GM18951 (cell line): ENCODE measurements at regions not wholly inside any gene's neighbourhood (a gene's known extent, or its start where the extent isn't known, plus 50 kb on each side); places are given as distances from the start of the nearest gene placed in this dataset.

Source experiments
- POLR2A ChIP-seq: IDR thresholded peaks from 4 replicates; pipeline ENCODE4 v1.6.1; 2011; ENCODE audit warnings: mild to moderate bottlenecking; ENCODE audit not compliant: insufficient read length, insufficient read depth; ENCODE audit errors: extremely low read depth
- in situ Hi-C: fragments of 300-500 bp; cut with MboI; formaldehyde crosslinking; loops from one replicate; pipeline ENCODE4 v1.12.0; 2022; ENCODE audit warnings: low sequenced_read_pairs, mixed read lengths, inconsistent platforms; ENCODE audit not compliant: unreplicated experiment

DNA sequence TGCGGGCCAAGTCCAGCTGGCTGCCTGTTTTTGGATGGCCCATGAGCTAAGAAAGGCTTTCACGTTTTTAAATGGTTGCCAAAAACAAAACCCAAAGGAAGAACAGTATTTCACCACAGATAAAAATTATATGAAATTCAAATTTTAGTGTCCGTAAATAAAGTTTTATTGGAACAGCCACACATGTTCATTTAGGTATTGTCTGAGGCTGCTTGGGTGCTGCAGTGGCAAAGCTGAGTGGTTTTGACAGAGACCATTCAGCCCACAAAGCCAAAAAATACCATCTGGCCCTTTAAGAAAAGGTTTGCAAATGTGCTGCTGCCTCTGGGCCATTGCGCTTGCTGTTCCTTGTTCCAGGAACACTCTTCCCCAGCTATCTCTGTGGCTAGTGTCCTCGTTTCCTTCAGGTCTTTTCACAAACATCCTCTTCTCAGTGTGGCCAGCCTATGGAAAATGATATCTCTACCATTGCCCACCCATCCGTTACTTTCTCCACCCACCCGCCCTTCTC, 232.9 kb upstream of the CIBAR2 start:
- in situ Hi-C loops: no loop called here
- TF ChIP-seq POLR2A: no peak

DNA sequence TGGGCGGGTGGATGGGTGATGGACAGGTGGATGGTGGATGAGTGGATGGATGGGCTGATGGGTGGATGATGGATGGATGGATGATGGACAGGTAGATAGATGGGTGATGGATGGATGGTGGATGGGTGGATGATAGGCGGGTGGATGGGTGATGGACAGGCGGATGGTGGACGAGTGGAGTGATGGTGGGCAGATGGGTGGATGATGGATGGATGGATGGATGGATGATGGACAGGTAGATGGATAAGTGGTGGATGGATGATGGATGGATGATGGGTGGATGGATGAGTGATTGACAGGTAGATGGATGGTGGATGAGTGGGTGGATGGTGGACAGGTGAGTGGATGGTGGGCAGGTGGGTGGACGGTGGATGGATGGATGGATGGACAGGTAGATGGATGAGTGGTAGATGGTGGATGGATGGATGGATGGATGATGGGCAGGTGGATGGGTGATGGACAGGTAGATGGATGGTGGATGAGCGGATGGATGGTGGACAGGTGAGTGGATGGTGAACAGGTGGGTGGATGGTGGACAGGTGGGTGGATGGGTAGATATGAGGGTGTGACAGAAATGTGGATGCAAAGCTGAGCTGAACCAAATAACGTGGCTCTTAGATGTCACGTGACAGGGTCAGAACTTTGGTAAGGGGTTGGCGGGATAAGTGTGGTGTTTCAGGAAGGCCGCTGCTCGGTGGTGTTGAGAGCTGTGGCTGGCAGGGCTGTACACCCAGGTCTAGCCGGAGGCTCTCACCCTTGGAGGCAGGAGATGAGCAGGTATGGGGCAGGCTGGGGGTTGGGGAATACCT, 234.3 kb upstream of the CIBAR2 start:
- in situ Hi-C loops: no loop called here
- no peak for TF ChIP-seq POLR2A

DNA sequence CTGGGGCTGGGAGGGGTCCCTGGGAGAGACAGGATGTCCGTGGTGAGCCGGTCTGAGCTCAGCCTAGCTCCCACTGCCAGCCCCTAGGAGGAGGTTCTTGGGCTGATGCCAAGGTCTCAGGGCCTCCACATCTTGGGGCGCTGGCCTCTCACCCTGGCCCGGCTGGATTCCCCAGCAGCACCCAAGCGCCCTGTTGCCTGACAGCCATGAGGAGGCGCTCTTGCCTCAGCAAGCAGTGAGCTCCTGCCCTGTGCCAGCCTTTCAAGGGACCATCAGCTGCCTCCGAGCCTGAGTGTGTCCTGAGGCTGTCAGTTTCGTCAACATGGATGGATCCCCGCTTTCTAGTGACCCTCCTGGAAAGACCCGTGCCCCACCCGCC, 234.9 kb upstream of the CIBAR2 start:
- in situ Hi-C loops: no loop called here
- no peak for TF ChIP-seq POLR2A

DNA sequence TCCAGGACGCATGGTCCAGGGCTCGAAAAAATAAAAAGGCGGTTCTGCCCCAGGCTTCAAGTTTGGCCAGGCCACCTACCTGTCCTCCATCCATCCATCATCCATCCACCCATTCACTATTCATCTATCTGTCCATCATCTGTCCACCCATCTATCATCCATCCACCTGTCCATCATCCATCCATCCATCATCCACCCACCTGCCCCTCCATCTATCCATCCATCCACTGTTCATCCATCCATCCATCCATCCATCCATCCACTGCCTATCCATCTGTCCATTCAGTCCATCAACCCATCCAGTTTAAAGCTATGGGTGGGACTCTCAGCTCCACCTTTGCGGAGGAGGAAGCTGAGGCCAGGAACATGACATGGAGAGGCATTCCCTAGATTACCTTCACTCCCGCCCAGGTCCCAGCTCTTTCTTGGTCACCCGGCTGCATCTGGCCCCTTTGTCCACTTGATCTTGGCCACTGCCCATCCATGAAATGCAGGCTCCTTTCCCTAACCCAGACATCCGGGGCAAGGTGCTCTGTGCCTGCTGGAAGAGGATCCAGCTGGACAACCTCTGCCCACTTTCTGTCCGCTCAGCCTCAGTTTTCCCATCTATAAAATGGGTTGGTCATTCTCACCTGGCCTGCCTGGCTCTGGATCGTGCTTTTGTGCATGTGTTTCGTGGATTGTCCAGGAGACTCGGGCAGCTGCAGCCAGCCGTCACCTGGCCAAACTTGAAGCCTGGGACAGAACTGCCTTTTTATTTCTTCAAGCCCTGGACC, 236.0 kb upstream of the CIBAR2 start:
- in situ Hi-C loops: no loop called here
- TF ChIP-seq POLR2A: no peak

DNA sequence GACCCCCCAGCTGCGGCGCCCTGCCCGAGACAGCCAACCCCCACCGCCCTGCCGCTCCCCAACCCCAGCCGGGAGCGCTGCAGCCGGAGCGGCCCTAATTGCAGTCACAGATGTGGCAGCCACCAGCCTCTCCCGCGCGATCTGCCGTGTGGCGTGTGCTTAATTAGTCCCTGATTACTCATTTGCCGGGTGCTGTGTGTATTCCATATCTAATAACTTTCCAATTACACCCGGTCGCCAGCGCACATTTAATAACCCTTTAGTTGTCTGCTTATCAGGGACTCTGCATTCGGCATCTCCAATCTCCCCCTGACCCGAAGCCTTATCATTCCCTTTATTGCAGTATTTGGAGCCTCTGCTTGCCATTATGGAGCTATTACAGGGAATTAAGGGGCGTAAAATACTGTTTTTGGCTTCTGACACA, 236.7 kb upstream of the CIBAR2 start:
- in situ Hi-C loops: no loop called here
- TF ChIP-seq POLR2A: no peak

DNA sequence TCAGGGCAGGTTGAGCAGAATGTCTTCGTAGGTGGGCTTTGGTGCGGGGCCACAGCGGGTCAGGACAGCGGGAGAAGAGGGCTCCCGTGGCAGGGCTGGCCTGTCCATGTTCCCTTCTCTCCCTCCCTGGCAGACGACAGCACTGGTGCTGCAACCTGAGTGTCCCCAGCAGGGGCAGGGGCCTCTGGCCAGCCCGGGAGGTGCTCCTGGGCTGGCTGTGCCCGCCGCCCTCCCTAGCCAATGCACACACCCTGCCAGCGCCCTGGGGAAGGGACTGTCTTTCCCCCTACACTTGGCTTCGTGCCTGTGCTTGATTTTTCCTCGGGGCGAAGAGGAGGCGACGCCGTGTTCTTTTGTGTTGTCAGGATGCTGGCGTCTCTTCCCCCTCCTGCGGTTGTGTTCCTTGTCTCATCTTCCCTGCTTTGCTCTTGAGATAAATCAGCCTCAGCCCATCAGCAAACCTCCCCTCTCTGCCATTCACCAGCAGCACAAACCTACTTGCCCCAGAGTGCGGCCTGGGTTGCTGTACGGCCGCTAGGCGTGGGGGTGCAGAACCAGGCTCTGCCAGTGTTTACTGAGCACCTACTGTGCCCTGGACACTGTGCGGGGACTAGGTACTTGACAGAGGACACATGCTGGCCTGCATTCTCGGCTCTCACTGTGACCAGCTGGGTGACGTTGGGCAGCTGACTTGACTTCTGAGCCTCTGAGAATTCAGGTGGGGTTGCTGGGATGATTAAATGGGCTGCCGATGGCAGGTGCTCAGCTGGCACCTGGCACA, 237.3 kb upstream of the CIBAR2 start:
- TF ChIP-seq POLR2A: no peak

DNA sequence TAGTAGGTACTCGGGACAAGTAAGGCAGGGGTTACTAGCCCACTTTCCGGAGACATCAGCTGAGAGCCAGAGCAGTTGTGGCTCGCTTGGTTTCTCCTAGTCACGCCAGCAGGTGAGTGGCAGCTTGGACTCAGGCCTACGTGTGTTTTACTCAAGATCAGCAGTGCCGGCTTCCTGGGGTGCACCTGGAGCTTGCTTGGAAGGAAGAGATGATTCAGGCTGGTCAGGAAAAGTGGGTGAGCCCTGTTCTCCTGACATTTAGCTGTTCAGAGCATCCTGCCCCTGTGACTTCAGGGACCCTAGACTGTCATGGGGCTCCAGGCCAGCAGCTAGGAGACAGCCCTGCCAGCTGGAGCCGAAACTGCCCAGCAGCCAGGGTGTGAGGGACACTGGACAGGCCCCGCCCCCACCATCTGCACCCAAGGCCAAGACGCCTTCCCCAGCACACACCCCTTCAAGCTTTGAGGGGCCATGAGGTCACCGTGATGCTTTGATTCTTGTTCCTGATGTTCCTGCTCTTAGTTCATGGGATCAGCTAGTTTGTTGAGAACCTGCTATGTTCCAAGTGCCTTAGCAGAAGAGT, 238.0 kb upstream of the CIBAR2 start:
- in situ Hi-C loops: no loop called here
- no peak for TF ChIP-seq POLR2A

More for the DNA sequence above, 237.3 kb upstream of the CIBAR2 start:
- in situ Hi-C loops: no loop called here

DNA sequence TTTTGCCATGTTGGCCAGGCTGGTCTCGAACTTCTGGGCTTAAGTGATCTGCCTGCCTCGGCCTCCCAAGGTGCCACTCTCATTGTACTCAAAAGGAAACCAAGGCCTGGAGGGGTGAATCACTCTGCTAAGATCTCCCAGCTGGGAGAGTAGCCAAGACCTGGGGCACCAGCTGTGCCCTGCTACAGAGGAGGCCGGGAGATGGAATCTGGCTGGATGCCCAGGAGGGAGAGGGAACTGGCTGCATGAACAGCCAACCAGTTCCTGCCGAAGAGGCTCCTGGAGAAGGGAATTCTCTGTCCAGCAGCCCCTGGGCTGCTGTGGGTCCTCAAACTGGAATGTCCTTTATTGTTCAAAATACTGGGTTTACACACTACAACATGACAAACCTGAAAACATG, 238.7 kb upstream of the CIBAR2 start:
- TF ChIP-seq POLR2A: no peak
- in situ Hi-C loops: no loop called here

DNA sequence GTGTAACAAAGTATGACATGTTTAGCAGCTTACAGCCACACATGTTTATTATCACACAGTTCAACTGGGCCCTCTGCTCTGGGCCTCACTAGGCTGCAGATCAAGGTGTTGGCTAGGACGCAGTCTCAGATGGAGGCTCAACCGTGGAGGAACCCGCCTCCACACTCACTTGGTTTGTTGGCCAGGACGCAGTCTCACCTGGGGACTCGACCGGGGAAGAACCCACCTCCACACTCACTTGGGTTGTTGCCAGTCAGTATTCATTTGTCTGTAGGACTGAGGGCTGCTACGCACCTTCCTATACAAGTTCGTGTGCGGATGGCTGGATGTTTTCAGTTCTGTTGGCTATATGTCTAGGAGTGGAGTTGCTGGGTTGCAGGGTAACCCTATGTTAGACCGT, 240.7 kb upstream of the CIBAR2 start:
- in situ Hi-C loops: no loop called here
- TF ChIP-seq POLR2A: no peak

DNA sequence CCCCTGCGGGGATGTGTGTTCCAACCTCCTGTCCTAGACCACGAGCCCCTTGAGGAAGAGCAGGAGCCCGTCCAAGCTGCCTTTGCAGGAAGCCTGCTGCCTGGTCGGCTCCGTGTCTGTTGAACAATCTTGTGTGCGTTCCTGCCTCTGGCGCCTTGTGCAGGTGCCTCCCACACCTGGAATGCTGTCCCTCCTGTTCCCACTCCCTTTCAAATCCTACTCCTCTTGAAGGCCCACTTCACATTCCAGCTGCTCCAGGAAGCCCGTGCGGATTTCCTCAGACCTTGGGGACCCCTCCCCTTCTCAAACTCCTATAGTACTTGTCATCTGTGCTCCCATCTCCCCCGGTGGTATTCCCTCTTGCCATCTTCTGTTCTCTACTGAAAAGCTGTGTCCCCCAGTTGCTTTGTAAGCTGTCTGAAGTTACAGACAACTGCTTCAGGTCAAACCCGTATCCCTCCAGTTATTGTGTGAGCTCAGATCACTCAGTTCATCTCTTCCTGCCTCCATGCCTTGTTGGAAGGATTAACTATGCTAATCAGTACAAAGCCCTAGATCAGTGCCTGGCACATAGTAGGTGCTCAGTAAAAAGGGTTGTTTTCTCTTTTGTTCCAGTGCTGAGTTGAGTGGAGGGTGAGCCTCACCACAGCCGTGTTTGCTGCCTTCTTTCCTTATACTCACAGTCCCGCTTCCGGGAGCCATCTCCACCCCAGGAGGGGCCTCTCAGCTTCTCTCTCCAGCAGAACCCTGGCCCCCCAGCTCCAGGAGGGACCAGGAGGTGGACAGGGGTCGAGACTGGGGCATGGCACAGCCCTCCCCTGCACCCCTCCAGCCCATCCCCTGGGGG, 241.8 kb upstream of the CIBAR2 start:
- in situ Hi-C loops: no loop called here

DNA sequence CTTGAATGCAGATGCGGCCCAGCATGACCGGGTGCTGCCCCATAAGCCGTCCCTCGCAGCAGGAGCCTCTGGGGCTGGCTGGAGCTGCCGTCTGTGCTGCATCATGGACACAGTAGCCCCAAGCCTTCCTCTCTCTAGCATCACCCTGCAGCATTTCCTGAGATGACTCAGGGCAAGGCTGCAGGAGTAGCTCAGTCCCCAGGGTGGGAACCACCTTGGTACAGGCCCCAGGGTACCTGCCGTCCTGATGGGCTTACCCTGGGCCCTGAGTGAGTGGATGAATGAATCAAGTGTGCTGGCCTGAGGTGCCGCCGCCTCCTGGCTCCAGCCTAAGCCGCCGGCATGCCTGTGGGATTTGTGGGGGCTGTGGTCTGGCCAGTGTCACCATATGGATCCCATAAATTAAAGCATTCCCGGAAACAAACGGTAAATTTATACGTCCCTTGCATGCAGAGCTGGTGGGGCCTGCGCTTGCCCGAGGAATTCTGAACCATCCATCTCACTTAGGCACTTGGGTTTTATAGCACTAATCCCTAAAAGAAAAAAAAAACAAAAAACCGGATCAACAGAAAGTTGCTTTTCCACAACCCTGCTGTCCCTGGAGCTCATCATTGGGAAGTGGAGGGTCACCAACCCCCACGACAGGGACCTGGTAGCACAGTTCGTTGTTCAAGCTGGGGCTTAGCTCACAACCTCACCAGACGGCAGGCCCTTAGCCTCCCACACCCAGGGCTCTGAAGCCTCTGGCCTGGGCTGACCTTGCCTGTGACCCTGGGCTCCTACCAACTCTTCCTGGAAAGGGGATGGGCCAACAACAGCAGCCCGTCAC, 242.6 kb upstream of the CIBAR2 start:
- TF ChIP-seq POLR2A: no peak
- in situ Hi-C loops: no loop called here

More for the DNA sequence above, 241.8 kb upstream of the CIBAR2 start:
- no peak for TF ChIP-seq POLR2A
